ENCODE measurements at regions not wholly inside any gene's neighbourhood (a gene's known extent, or its start where the extent isn't known, plus 50 kb on each side); places are given as distances from the start of the nearest gene placed in this dataset.

DNA sequence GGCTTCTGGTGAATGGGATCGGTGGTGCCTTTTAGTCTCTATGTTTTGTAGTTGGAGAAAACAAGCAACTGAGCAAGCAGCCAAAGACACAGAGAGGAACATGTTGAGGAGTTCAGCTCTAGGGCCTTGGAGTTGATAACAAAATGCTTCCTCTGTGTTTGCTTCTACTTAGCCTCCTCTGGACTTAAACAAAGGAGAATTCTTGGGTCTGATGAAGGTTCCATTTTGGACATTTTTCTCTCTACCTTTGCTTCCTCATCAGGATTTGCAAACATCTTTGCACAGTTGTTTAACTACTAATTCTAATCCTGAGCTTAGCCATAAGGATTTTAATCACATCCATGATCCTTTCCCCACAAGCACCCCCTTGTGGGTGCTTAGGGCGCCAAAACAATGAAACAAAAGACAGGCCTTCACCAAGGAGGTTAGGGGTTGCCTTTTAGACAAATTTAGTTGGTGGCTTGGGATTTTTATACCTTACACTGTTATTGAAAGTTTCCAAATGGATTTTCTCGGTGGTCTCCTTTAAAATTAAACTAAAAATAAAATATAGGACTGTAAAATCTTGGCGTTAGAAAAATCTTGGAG is 148.5 kb upstream of the SATB2 start:
- Histone ChIP-seq H3K4me1 (ENCODE audit: insufficient read depth, low read length) (no peaks in the 10 kb centered on the region), H3K36me3 (ENCODE audit: insufficient read depth, low read length) (no peaks in the 10 kb centered on the region), H3K79me2 (ENCODE audit: insufficient read depth, low read length) (no peaks in the 10 kb centered on the region), H3K9me3 (ENCODE audit: low read depth, low read length) (no peaks in the 10 kb centered on the region), H3K27ac (ENCODE audit: low read depth, low read length) (no peak overlapping the region), H3K4me3 (ENCODE audit: insufficient read depth, low read length) (no peak overlapping the region), H4K20me1 (ENCODE audit: insufficient read depth, low read length) (no peaks in the 10 kb centered on the region), H3K27me3 (ENCODE audit: insufficient read depth, low read length) (no peaks in the 10 kb centered on the region), H3K4me2 (ENCODE audit: insufficient read depth, low read length) (no peak overlapping the region), H2AFZ (ENCODE audit: low read length) (peak overlapping the region; percentile 43)
- no peak for DNase-seq (ENCODE audit: insufficient read length, low spot score, missing footprints)
- TF ChIP-seq, protein P1, sequence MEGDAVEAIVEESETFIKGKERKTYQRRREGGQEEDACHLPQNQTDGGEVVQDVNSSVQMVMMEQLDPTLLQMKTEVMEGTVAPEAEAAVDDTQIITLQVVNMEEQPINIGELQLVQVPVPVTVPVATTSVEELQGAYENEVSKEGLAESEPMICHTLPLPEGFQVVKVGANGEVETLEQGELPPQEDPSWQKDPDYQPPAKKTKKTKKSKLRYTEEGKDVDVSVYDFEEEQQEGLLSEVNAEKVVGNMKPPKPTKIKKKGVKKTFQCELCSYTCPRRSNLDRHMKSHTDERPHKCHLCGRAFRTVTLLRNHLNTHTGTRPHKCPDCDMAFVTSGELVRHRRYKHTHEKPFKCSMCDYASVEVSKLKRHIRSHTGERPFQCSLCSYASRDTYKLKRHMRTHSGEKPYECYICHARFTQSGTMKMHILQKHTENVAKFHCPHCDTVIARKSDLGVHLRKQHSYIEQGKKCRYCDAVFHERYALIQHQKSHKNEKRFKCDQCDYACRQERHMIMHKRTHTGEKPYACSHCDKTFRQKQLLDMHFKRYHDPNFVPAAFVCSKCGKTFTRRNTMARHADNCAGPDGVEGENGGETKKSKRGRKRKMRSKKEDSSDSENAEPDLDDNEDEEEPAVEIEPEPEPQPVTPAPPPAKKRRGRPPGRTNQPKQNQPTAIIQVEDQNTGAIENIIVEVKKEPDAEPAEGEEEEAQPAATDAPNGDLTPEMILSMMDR (IDR thresholded peaks at IDR 0.05; ENCODE audit: extremely low read depth, low read depth, low read length) = peak; percentile 48

GRCh38 chr2:199603721-199604291 is 146.1 kb upstream of the SATB2 start:
- H3K36me3 ChIP-seq (ENCODE audit: insufficient read depth, low read length) = no peaks in the 10 kb centered on the region
- TF ChIP-seq, protein P1 (IDR thresholded peaks at IDR 0.05; ENCODE audit: extremely low read depth, low read depth, low read length) = no peak
- H3K4me2 ChIP-seq (ENCODE audit: insufficient read depth, low read length) = peak overlapping the region; percentile 62
- H3K4me1 ChIP-seq (ENCODE audit: insufficient read depth, low read length) = no peaks in the 10 kb centered on the region
- H3K27me3 ChIP-seq (ENCODE audit: insufficient read depth, low read length) = no peaks in the 10 kb centered on the region
- H4K20me1 ChIP-seq (ENCODE audit: insufficient read depth, low read length) = no peaks in the 10 kb centered on the region
- DNase-seq (ENCODE audit: insufficient read length, low spot score, missing footprints) = no peak
- H3K4me3 ChIP-seq (ENCODE audit: insufficient read depth, low read length) = peak overlapping the region; percentile 54
- H3K79me2 ChIP-seq (ENCODE audit: insufficient read depth, low read length) = no peaks in the 10 kb centered on the region
- H3K27ac ChIP-seq (ENCODE audit: low read depth, low read length) = no peak overlapping the region
- peak overlapping the region; percentile 67 for H2AFZ ChIP-seq (ENCODE audit: low read length)
- H3K9me3 ChIP-seq (ENCODE audit: low read depth, low read length) = no peaks in the 10 kb centered on the region

GRCh38 chr2:199602896-199603717 is 145.4 kb upstream of the SATB2 start:
- Histone ChIP-seq H3K4me1 (ENCODE audit: insufficient read depth, low read length) (no peaks in the 10 kb centered on the region), H3K36me3 (ENCODE audit: insufficient read depth, low read length) (no peaks in the 10 kb centered on the region), H3K79me2 (ENCODE audit: insufficient read depth, low read length) (no peaks in the 10 kb centered on the region), H3K27me3 (ENCODE audit: insufficient read depth, low read length) (no peaks in the 10 kb centered on the region), H3K4me3 (ENCODE audit: insufficient read depth, low read length) (no peak overlapping the region), H4K20me1 (ENCODE audit: insufficient read depth, low read length) (no peaks in the 10 kb centered on the region), H3K27ac (ENCODE audit: low read depth, low read length) (no peak overlapping the region), H3K9me3 (ENCODE audit: low read depth, low read length) (no peaks in the 10 kb centered on the region), H2AFZ (ENCODE audit: low read length) (peak overlapping the region; percentile 55), H3K4me2 (ENCODE audit: insufficient read depth, low read length) (peak overlapping the region; percentile 62)
- peak; percentile 79 for DNase-seq (ENCODE audit: insufficient read length, low spot score, missing footprints)
- TF ChIP-seq, protein P1 (IDR thresholded peaks at IDR 0.05; ENCODE audit: extremely low read depth, low read depth, low read length) = no peak
